ENCODE measurements at regions not wholly inside any gene's neighbourhood (a gene's known extent, or its start where the extent isn't known, plus 50 kb on each side); places are given as distances from the start of the nearest gene placed in this dataset.
A peak's percentile ranks its signal among the peaks of the same experiment; 100 is the strongest.
"Not testable (repeated sequence)": the region's sequence is repeated elsewhere in the genome, so short reads cannot be mapped to it uniquely, and the experiment has no call there.

GRCh38 chr11:42337786-42338455 is 878.5 kb upstream of the LRRC4C start:
- no peak overlapping the region for H3K4me3 ChIP-seq (ENCODE audit: low read depth, low read length)
- DNase-seq (ENCODE audit: low read depth) = no peak

GRCh38 chr11:42344204-42344792 is 884.8 kb upstream of the LRRC4C start:
- no peak for DNase-seq (ENCODE audit: low read depth)
- H3K4me3 ChIP-seq (ENCODE audit: low read depth, low read length) = no peak overlapping the region

DNA sequence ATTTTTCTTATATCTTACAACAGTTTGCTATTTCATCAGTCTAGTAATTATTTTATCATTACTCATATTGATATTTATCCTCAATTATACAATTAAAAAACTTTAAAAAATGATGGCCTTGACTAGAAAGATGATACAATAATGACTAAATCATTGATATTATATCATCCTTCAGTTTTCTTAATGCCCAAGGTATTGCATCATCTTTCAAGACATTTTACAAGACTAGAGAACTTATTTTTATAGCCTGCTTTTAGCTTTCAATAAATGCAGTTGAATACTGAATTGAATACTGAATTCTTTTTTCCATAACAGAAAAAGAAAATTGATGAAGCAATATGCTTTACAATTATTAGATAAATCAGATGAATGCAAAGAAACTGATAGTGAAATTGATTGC is 886.5 kb upstream of the LRRC4C start:
- no peak for DNase-seq (ENCODE audit: low read depth)
- H3K4me3 ChIP-seq (ENCODE audit: low read depth, low read length) = no peak overlapping the region

GRCh38 chr11:42363701-42364100 is 904.2 kb upstream of the LRRC4C start:
- no peak for DNase-seq (ENCODE audit: low read depth)
- no peak overlapping the region for H3K4me3 ChIP-seq (ENCODE audit: low read depth, low read length)

GRCh38 chr11:42390116-42390515 is 921.7 kb upstream of the API5 start:
- no peak overlapping the region for H3K4me3 ChIP-seq (ENCODE audit: low read depth, low read length)
- no peak for DNase-seq (ENCODE audit: low read depth)

- DNase-seq (ENCODE audit: low read depth) = no peak
- no peak overlapping the region for H3K4me3 ChIP-seq (ENCODE audit: low read depth, low read length)
Observed at GRCh38 chr11:42397483-42397882, 914.3 kb upstream of the API5 start.

- DNase-seq (ENCODE audit: low read depth) = no peak
- H3K4me3 ChIP-seq (ENCODE audit: low read depth, low read length) = no peak overlapping the region
Observed at GRCh38 chr11:42407341-42407740, 904.5 kb upstream of the API5 start.

- DNase-seq (ENCODE audit: low read depth) = no peak
Observed at GRCh38 chr11:42410251-42410955, 901.4 kb upstream of the API5 start.

DNA sequence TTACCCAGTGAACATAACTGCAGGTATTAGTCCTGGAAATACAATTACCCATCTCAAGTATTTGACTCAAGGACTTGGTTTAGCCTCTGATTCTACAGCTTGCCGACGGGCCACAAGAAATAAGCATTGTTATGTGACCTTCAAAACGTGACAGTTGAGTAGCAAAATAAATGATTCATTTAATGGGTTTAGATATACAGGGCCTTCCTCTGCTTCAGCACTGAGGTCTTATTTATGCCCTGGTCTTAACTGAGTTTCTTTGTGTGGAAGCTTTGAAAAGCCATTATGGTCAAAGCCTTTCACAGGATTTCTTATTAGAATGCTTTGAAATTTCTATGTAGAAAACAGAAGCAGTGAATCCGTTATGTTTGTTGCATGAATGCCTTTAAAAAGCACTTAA is 899.2 kb upstream of the API5 start:
- no peak for DNase-seq (ENCODE audit: low read depth)

More at GRCh38 chr11:42410251-42410955, 901.4 kb upstream of the API5 start:
- H3K4me3 ChIP-seq (ENCODE audit: low read depth, low read length) = no peak overlapping the region

GRCh38 chr11:42417691-42418090 is 894.1 kb upstream of the API5 start:
- H3K4me3 ChIP-seq (ENCODE audit: low read depth, low read length) = no peak overlapping the region
- DNase-seq (ENCODE audit: low read depth) = no peak

More for the DNA sequence above, 899.2 kb upstream of the API5 start:
- no peak overlapping the region for H3K4me3 ChIP-seq (ENCODE audit: low read depth, low read length)

DNA sequence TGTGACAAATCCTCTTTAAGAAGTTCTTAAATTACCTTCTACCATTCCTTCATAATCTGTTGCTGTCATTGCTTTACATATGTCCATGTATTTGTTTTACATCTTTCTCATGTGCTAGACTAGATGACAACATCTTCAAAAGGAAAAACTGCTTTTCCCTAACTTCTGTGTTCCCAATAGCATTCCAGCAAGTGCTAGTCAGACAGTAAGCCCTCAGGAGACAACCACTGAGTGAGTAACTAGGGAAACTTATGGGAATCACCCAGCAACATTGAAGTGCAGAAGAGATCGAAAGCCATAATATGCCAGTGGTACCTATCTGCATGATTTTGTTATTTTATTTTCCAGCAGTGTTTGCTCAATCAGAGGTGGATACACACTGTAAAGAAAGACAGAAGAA is 889.7 kb upstream of the API5 start:
- peak; percentile 2 for DNase-seq (ENCODE audit: low read depth)

DNA sequence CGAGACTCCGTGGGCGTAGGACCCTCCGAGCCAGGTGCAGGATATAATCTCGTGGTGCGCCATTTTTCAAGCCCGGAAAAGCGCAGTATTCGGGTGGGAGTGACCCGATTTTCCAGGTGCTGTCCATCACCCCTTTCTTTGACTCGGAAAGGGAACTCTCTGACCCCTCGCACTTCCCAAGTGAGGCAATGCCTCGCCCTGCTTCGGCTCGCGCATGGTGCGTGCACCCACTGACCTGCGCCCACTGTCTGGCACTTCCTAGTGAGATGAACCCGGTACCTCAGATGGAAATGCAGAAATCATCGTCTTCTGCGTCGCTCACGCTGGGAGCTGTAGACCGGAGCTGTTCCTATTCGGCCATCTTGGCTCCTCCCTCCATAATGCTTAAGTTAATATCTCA is 876.9 kb upstream of the API5 start:
- H3K4me3 ChIP-seq (ENCODE audit: low read depth, low read length); DNase-seq (ENCODE audit: low read depth): not testable (repeated sequence)

More for the DNA sequence above, 889.7 kb upstream of the API5 start:
- no peak overlapping the region for H3K4me3 ChIP-seq (ENCODE audit: low read depth, low read length)

- no peak overlapping the region for H3K4me3 ChIP-seq (ENCODE audit: low read depth, low read length)
- DNase-seq (ENCODE audit: low read depth) = no peak
Observed at GRCh38 chr11:42444406-42444805, 867.4 kb upstream of the API5 start.

- no peak overlapping the region for H3K4me3 ChIP-seq (ENCODE audit: low read depth, low read length)
- DNase-seq (ENCODE audit: low read depth) = peak; percentile 27
Observed at GRCh38 chr11:42462558-42463310, 849.1 kb upstream of the API5 start.

DNA sequence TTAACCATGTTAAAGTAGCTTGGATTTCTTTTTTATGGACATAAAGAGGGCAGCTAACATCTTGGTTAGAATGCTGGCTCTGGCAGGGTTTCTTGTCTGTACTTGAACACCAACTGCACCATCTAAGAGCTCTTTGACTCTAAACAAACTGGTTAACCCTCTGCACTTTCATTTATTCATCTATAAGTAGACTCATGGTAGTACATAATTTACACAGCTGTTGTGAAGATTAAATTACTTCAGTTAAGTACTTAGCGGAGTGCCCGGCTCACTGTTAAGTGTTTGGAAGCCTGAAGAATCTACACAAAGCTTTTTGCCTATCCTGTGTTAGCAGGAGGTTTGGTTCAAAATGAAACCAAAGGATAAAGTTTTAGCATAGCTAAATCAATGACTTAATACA is 846.2 kb upstream of the API5 start:
- no peak for DNase-seq (ENCODE audit: low read depth)

DNA sequence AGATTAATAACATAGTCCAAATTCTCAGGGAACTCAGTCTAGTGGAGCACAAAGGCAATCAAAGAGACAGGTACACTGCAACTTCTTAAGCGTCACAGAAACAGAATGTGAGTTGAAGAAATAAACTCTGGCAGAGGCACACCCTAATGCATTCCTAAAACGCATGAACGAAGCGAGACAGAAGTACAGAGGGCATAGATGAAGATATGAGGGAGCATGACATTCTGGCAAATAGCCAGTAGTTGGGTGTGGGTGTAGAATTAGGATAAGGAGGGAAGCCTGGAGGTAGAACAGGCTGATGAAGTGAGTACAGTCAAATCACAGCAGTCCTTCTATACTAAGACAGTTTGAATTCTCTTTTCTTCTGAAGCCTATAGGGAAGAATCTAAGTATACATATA is 838.7 kb upstream of the API5 start:
- H3K4me3 ChIP-seq (ENCODE audit: low read depth, low read length) = no peak overlapping the region
- DNase-seq (ENCODE audit: low read depth) = no peak

More for the DNA sequence above, 846.2 kb upstream of the API5 start:
- no peak overlapping the region for H3K4me3 ChIP-seq (ENCODE audit: low read depth, low read length)

- no peak overlapping the region for H3K4me3 ChIP-seq (ENCODE audit: low read depth, low read length)
- DNase-seq (ENCODE audit: low read depth) = no peak
Observed at GRCh38 chr11:42482822-42483221, 829.0 kb upstream of the API5 start.

DNA sequence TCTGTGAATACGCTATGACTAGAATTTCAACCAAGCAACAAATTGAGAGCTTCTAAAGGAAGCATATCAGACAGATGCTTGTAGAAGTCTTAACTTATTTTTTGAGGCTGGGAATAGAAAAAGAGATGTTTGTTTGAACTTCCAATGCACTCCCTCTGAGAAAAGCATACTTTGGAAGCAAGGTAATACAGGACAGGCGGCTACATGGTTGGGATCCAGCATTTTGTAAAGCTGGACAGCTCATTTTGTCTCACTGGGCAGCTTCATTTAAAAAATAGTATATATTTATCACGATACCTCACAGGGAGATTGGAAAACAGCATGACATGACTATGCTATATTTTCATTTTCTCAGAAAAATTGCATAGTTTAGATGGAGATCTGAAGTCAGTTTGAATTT is 821.3 kb upstream of the API5 start:
- H3K4me3 ChIP-seq (ENCODE audit: low read depth, low read length) = no peak overlapping the region
- DNase-seq (ENCODE audit: low read depth) = no peak

DNA sequence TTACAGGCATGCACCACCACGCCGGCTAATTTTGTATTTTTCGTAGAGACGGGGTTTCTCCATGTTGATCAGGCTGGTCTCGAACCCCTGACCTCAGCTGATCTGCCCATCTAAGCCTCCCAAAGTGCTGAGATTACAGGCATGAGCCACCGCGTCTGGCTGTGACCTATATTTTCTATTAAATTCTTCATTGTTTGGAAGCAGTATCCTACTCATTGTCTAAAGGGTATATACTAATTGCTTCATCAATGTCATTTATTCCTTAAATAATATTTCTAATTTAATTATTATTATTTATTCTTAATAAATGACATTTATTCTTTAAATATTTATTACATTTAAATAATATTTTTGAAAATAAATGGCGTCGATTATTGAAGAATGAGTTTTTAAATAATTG is 817.3 kb upstream of the API5 start:
- H3K4me3 ChIP-seq (ENCODE audit: low read depth, low read length) = no peak overlapping the region
- no peak for DNase-seq (ENCODE audit: low read depth)

DNA sequence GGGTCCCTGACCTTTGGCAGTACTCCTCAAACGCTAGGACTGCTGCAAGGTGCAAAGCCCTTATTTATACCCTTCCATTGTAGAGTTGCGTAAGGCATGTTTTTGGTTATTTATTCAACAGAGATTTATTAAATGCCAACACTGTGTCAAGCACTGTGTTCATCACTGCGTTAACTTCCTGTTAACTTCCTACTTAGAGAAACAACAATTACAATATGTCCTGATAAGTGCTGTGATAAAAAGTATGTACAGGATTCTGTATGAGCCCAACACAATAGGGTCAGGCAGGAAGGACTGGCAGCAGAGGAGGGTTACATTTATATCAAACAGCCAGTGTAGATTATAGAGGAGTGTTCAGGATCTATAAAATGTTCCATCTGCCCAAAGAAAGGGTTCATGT is 812.8 kb upstream of the API5 start:
- DNase-seq (ENCODE audit: low read depth) = no peak
- no peak overlapping the region for H3K4me3 ChIP-seq (ENCODE audit: low read depth, low read length)
